NOMO-1 treated with dmso at 0.1 percent for 144 hours (cell line): ENCODE measurements at regions not wholly inside any gene's neighbourhood (a gene's known extent, or its start where the extent isn't known, plus 50 kb on each side); places are given as distances from the start of the nearest gene placed in this dataset.
"Not testable (repeated sequence)": the region's sequence is repeated elsewhere in the genome, so short reads cannot be mapped to it uniquely, and the experiment has no call there.

Source experiments
- DNase-seq: peaks from one replicate; lab custom pipeline; 2025; ENCODE audit not compliant: unreplicated experiment; lab: John Stamatoyannopoulos, UW

DNA sequence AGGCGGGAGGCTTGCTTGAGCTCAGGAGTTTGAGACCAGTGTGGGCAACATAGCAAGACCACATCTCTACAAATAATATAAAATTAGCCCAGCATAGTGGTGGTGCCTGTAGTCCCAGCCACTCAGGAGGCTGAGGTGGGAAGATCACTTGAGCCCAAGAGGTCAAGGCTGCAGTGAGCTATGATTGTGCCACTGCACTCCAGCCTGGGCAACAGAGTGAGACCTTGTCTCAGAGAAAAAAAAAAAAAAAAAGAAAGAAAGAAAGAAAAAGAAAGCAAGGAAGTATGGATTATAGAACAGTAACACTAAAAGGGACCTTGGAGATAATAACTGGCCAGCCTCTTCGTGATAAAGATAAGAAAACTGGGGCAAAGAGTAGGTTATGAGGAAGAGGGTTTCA lies 130.4 kb downstream of the PLCE1 start:
- DNase-seq: not testable (repeated sequence)

DNA sequence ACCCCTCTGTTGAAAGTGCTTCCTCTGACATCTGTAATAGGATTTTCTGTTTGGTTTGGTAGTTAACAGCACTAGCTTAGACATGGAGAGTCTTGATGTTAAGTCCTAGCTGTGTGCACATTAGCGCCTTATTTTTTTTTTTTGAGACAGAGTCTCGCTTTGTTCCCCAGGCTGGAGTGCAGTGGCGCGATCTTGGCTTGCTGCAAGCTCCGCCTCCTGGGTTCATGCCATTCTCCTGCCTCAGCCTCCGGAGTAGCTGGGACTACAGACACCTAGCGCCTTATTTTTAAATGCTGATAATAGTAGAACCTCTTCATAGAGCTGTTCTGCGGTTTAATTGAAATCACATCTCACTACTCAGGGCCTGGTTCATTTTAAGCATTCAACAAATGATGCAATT lies 131.5 kb downstream of the PLCE1 start:
- DNase-seq: not testable (repeated sequence)

DNA sequence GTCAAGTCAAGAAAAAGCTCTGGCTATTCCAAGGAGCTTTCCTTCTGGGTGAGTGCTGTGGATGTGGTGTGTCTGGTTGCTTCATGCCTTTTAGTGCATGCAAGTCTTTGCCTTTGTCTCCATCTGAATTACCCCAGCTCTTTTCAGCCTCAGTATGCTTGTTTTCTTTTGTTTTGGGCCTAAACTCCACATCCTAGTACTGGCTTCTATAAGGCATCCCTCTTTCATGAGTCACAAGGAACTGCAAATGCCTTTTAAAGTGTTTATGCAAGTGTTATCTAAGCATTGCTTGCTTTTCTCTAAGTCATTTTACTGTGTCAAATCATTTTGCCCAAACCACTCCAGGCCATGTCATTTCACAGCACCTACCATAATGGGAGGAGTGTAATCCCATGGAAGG lies 132.1 kb downstream of the PLCE1 start:
- no peak for DNase-seq

DNA sequence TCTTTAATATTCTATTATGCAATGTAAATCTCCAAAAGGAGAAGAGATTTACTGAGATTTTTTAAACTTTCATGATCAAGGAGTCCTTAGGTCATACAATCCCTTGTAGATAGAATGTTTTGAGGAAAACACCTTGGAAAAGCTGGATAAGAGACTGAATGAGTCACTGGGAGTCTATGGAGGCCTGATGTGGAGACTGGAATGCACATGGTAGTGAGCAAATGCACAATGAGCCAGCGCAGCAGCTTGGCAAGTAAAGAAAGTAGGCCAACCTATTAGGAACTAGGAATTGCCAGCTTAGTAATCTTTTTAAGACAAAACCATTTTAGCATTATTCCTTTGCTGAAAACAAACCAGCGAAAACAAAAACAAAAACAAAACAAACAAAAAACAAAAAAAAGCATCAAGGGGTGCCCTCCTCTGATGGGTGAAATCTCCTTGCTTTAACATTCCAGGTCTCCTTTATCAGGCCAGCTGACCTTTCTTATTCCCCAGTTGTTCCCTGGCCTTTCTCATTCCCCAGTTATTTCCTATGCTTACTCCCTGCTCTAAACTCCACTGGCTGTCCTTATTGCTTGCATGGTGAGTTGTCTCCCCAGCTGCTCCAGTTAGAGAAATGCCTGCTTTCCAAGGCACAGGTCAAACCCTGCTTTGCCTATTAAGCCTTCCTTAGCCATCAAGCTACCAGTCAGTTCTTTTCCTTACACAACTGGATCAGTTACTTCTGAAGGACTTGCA lies 135.8 kb downstream of the PLCE1 start:
- DNase-seq: no peak

DNA sequence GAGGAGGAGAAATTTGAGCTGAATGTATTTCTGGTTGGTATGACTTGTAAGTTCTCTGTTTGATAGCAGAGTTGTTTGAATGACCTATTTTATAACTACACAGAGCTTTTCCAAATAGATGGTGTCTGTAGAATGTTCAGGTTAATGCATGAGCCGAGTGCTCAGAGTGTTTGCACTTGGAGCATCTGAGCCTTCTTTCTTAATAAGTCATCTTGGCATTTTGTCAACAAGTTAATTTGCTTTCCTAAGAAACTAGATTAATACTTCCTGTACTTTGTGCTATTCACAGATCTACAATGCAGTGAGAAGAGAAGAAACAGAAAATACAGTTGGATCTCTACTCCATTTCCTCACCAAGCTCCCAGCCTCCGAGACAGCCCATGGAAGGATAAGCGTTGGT lies 138.2 kb downstream of the PLCE1 start:
- DNase-seq: no peak

DNA sequence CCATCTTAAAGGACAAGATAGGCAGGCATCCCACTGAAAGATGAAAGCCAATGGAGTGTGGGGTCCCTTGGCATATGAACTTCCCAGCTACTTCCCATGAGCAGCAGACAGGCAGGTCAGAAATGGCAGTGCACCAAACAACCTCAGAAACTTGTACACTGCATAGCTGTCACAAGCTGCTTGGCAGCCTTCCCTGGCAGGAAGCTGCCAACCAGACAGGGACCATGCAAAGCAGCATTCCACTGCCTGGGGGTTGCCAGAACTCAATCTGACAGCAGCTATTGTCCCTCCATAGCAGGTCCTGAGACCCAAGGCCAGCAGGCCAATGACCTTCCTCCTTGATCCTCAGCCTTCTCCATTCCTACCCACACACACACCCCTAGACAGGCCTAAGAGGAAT lies 139.5 kb downstream of the PLCE1 start:
- no peak for DNase-seq

DNA sequence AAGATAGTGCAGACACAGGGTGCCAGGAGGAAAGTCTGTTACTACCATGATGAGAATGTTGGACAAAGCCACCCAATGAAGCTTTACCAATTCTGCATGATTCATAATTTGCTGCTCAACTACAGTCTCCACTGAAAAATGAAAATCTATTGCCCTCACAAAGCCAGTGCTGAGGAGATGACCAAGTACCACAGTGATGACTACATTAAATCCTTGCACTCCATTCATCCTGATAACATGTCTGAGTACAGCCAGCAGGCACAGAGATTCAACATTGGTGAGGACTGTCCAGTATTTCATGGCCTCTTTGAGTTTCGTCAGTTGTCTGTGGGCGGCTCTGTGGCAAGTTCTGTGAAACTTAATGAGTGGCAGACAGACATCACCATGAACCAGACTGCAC lies 144.0 kb downstream of the PLCE1 start:
- no peak for DNase-seq

DNA sequence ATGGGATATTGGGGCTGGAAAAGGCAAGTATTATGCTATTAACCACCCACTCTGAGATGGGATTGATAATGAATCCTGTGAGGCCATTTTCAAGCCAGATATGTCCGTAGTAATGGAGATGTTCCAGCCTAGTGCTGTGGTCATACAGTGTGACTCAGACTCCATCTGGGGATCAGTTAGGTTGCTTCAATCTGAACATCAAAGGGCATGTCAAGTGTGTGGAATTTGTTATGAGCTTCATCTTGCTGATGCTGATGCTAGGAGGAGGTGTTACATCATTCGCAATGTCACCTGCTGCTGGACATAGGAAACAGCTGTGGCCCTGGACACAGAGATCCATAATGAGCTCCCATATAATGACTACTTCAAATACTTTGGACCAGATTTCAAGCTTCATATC lies 144.7 kb downstream of the PLCE1 start:
- DNase-seq: no peak

DNA sequence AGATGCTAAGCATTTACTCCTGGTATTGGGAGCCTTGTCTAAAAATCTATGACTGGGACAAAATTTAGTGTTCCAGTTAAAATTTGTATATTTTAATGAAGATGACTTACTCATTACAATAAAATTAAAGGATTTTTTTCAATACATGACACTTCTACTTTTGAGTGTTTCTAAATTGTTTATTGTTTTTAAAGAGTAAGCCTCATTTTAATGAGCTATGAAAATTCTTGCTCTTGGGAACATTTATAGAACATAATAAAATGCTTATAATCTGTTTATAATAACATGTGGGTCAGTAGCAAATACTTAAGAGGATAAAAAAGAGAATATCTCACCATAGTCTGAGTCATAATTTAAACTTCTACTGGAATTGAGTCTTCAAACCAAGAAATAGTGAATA lies 149.5 kb downstream of the PLCE1 start:
- no peak for DNase-seq

DNA sequence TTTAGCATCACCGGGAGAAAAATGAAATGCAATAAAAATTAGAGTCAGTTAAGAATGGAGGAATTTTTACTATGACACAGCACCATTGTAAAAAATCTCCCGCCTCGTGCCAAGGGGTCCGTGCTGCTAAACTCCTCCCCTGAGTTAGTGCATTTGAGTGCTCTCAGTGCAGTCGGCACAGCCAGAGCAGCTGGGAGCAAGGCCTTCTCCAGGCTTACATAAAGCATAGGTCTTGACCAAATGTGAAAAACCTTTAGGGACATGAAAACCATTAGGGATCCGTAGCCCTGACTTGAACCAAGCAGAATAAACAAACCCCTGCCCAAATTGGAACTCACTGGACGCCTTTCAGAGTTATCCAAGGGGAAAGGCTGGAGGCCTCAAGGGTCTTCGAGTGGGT lies 152.6 kb downstream of the PLCE1 start:
- no peak for DNase-seq

DNA sequence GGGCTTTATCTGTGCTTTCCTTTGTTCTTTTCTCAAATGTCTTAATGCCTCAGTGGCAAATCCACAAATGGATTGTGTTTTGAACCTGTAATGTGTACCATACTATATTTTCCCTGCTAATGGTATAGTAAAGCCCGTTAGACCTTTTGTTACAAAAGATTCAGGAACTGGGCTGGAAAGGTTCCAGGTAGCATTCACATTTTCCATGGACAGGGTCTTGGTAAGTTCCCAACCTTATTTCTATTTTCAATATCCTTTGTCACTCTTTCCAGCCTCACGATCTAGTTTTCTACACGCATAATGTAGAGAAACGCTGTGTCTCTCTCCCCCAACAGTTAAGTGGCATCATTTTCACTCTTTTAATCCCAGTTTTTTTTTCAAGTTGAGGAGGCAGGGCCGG lies 153.0 kb downstream of the PLCE1 start:
- no peak for DNase-seq

DNA sequence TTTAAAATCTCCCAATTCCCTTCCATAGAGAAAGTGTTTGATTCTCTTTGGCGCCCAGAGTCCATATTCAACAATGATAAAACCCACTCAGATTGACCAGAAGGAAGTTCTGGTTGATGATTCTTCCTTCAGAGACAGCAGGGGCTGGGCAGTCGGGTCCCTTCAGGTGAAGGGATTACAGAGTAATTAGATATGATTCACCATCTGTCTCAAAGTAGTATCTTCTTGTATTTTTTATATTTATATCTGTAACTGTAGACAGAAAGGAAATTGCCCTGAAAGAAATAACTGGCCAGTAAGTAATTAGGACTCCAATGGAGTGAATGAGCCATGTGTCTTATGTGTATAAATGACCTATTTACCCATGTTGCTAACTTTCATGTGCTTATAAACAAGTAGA lies 156.0 kb downstream of the PLCE1 start:
- DNase-seq: no peak

DNA sequence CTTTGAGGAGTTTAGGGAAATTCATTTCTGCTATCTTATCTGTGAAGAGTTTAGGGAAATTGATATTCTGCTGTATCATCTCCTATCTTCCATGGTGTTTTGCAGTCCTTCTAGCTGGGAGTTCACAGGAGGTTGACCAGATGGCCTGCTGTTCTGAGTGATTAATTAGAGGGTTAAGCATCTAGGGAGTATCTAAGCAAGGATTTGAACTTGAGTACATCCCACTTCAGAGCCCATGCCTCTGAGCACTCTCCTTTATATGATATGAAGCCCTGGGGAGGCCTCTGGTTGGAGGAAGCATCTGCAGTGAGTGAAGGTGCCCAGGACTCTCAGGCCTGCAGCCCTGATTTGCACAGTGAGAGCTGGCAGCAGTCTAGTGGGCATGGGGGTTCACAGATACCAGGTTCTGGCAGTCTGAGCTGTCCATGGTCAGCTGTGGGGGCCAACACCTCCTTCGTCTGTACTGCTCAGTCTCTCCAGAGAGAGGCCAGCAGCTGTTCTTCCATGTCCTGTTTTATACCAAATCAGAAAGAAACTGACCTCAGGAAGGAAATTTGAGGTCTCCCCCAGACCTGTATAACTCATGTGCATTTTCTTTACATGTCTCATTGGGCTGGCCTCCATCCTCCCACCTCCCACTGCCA lies 156.9 kb downstream of the PLCE1 start:
- DNase-seq: no peak

DNA sequence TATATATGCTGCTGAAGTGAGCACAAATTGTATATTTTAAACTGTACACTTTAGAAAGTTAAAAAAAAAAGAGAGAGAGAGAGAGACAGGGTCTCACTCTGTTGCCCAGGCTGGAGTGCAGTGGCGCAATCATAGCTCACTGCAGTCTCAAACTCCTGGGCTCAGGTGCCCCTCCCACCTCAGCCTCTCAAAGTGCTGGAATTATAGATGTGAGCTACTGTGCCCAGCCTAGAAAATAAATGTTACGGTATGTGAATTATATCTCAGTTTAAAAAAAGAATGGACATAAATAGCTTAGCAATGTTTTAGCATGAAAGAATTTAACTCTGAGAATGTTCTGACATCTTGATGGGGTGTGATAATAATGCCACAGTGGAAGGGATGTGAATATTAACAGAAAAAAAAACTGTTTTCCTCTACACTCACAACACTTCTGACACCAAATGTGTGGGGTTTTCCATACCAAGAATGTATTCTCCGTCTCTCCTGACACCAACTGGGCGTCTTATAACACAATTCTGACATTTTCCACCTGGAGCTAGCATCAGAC lies 162.1 kb downstream of the PLCE1 start:
- no peak for DNase-seq

DNA sequence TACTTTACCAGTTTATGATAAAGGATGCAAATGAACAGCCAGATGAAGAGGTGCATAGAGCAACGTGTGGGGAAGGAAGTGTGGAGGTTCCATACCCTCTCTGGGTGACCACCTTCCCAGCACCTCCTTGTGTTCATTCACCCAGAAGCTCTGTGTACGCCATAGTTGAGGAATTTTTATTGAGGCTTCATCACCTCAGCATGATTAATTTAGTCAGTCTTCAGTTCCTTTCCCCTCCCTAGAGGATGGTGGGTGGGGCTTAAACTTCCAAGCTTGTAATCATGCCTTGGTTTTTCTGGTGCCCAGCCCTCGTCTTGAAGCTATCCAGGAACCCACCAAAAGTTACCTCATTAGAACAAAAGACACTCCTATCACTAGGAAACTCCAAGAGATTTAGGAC lies 162.7 kb downstream of the PLCE1 start:
- no peak for DNase-seq

DNA sequence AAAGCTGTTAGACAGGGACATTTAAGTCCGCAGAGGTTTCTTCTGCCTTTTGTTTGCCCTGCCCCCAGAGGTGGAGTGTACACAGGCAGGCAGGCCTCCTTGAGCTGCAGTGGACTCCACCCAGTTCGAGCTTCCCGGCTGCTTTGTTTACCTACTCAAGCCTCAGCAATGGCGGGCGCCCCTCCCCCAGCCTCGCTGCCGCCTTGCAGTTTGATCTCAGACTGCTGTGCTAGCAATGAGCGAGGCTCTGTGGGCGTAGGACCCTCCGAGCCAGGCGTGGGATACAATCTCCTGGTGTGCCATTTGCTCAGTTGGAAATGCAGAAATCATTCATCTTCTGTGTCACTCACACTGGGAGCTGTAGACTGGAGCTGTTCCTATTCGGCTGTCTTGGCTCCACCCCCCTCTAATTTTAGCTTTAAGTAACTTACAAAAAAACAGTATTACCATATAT lies 171.5 kb downstream of the PLCE1 start:
- not testable (repeated sequence) for DNase-seq

DNA sequence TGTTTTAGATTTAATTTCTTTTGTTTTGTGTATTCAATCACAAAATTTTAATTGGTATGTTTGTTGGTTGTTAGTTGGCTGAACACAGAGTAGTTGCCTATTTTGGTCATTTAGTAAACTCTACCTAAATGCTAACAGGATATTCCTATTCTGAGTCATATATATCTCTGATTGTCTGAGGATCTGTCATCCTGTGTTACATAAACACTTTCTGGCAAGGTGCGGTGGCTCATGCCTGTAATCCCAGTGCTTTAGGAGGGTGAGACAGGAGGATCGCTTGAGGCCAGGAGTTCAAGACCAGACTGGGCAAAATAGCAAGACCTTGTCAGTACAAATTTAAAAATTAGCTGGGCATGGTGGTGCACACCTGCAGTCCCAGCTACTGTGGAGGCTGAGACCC lies 178.6 kb downstream of the PLCE1 start:
- no peak for DNase-seq

DNA sequence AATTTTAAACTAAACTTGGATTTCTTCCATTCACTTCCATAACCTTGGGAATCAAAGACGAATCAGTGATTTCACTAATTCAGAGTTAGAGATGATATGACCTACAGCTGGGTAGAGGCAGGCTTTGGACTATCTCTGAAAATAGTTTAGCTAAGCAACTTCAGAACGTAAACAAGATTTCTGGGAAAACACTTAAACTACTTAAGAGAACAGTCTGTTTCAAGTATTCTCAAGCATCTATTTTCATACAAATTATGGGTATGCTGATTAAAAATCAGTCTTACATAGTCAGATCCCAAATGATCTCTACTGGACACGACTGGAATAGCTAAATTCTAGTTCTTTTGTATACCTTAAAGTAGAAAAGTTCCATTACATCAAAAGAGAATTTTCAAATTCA lies 179.9 kb downstream of the PLCE1 start:
- DNase-seq: no peak

DNA sequence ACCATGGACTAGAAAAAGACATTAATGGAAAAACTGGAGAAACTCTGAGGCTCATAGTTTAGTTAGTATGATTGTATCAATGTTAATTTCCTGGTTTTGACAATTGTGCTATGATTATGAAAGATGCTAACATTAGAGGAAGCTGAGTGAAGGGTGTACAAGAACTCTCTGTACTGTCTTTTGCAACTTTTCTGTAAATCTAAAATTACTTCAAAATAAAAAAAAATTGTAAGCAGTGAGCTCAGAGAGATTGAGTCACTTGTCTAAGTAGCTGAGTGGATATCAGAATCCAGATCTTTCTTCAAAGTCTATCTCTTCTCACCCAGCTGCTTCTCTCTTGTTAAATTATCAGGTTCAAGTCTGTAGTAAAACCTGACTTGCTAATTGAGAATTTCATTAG lies 181.1 kb downstream of the PLCE1 start:
- DNase-seq: no peak

DNA sequence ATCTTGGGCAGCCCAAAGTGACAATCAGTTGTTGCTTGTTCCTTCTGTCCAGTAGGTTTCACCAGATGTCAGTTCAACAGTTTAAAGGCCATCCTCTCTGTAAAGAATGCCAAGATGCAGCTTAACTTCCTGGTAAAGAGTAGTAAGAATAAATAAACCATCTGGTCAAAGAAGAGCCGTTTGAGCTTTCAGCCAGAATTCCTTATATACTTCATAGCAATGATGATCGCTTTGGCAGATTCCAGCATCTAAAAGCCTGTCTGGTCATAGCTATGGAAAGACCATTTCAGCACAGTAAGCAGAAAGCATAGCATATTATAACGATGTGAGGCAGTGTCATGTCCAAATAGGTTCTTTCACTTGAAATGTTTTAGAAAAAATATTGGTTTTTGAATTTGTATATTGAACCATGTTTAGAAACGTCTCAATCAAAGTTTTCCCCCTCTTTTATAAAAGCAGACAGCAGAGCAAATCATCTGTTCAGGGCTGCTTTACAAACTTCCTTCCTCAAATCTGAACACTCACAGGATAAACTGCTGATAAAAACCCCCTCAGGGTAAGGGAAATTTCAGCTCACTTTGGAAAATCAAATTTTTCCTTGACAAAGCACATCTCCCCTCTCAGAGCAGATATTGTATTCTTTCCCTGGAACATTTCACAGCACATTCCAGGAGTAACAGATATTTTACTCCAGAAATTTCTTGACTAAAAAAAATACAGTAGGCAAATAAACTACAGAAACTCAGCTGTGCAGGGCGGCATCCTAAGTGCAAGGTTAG lies 184.1 kb downstream of the NOC3L start:
- DNase-seq: no peak

DNA sequence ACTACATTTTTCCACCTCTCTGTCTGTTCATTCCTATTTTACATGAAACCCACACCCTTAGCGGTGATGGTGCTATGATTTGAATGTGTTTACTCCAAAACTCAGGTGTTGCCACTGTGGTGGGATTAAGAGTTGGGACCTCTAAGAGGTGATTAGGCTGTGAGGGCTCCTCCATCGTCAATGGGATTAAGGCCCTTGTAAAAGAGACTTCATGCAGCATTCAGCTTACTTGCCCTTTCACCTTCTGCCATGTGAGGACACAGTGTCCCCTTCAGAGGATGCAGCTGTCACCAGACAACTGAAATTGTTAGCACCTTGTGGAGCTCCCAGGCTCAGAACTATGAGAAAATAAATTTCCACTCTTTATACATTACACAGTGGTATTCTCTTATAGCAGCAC lies 182.2 kb downstream of the NOC3L start:
- no peak for DNase-seq
